GM12878 (cell line): ENCODE measurements at regions not wholly inside any gene's neighbourhood (a gene's known extent, or its start where the extent isn't known, plus 50 kb on each side); places are given as distances from the start of the nearest gene placed in this dataset.

ENCODE experiments used
- RAD51 ChIP-seq: fragments of 450-650 bp; IDR thresholded peaks from 2 replicates; pipeline ENCODE4 v1.6.1; 2016; ENCODE audit warnings: moderate library complexity, mild to moderate bottlenecking, inconsistent platforms
- ZBTB33 ChIP-seq: fragments of 450-650 bp; IDR thresholded peaks from 2 replicates; pipeline ENCODE4 v1.6.1; 2017; ENCODE audit warnings: mild to moderate bottlenecking
- ZNF24 ChIP-seq: fragments of 450-650 bp; IDR thresholded peaks from 2 replicates; pipeline ENCODE4 v1.6.1; 2017; ENCODE audit warnings: antibody characterized with exemption, mild to moderate bottlenecking

- TF ChIP-seq RAD51 (no peak), ZBTB33 (no peak), ZNF24 (no peak)
These were observed 1096.0 kb upstream of the DDX18 start for GRCh38 chr2:116718451-116718850.
